HepG2 (cell line): ENCODE measurements at regions not wholly inside any gene's neighbourhood (a gene's known extent, or its start where the extent isn't known, plus 50 kb on each side); places are given as distances from the start of the nearest gene placed in this dataset.
A peak's percentile ranks its signal among the peaks of the same experiment; 100 is the strongest.

Source experiments
- BCL6 ChIP-seq: IDR thresholded peaks from 2 replicates; pipeline ENCODE4 v1.6.1; 2016; ENCODE audit warnings: missing genetic modification reagents, missing compliant biosample characterization
- CHCHD3 ChIP-seq: sonication (generic); formaldehyde crosslinking; IDR thresholded peaks from 2 replicates; pipeline ENCODE4 v1.8.0; 2022; ENCODE audit warnings: mild to moderate bottlenecking, missing genetic modification reagents, moderate library complexity
- DMAP1 ChIP-seq: IDR thresholded peaks from 2 replicates; pipeline ENCODE4 v1.6.1; 2016
- EP300 ChIP-seq, 3 experiments: sonication (generic) in 1 of 3; formaldehyde crosslinking in 1 of 3; IDR thresholded peaks; 2 replicates each; pipeline versions ENCODE4 v1.5.1 to v1.6.1; 2011 to 2020; ENCODE audit warnings: low read depth in 2 of 3, low read length in 2 of 3, borderline replicate concordance in 1 of 3, improper control_type of control experiment in 1 of 3, mild to moderate bottlenecking in 1 of 3, missing genetic modification reagents in 1 of 3, moderate library complexity in 1 of 3
- ERF ChIP-seq: IDR thresholded peaks from 2 replicates; pipeline ENCODE4 v1.6.1; 2018; ENCODE audit warnings: missing biosample characterization, missing genetic modification reagents
- ETV5 ChIP-seq: IDR thresholded peaks from 2 replicates; pipeline ENCODE4 v1.6.1; 2018; ENCODE audit warnings: missing biosample characterization, missing genetic modification reagents, inconsistent platforms, borderline replicate concordance
- HNRNPUL1 ChIP-seq: fragments of 200-400 bp; formaldehyde crosslinking; IDR thresholded peaks from 2 replicates; pipeline ENCODE4 v1.6.1; 2017; ENCODE audit warnings: low read depth, mild to moderate bottlenecking, low read length, moderate library complexity
- HOXA9 ChIP-seq: sonication (generic); formaldehyde crosslinking; IDR thresholded peaks from 2 replicates; pipeline ENCODE4 v1.8.1; 2022; ENCODE audit warnings: missing genetic modification reagents, mild to moderate bottlenecking, moderate library complexity, borderline replicate concordance
- KDM1A ChIP-seq: IDR thresholded peaks from 2 replicates; pipeline ENCODE4 v1.6.1; 2016; ENCODE audit warnings: missing compliant biosample characterization
- KLF9 ChIP-seq: IDR thresholded peaks from 2 replicates; pipeline ENCODE4 v1.6.1; 2016; ENCODE audit warnings: low read depth
- MYNN ChIP-seq: sonication (generic); formaldehyde crosslinking; IDR thresholded peaks from 2 replicates; pipeline ENCODE4 v1.4.0; 2020; ENCODE audit warnings: mild to moderate bottlenecking, low read depth, missing genetic modification reagents
- RFXANK ChIP-seq: IDR thresholded peaks from 2 replicates; pipeline ENCODE4 v1.6.1; 2016
- SAP130 ChIP-seq: IDR thresholded peaks from 2 replicates; pipeline ENCODE4 v1.6.1; 2016; ENCODE audit warnings: low read depth
- SETDB1 ChIP-seq: sonication (generic); formaldehyde crosslinking; IDR thresholded peaks from 2 replicates; pipeline ENCODE4 v1.5.1; 2020; ENCODE audit warnings: missing genetic modification reagents, mild to moderate bottlenecking, borderline replicate concordance
- SP2 ChIP-seq: sonication (generic); formaldehyde crosslinking; IDR thresholded peaks from 2 replicates; pipeline ENCODE4 v1.5.1; 2020; ENCODE audit warnings: mild to moderate bottlenecking, missing genetic modification reagents
- SRF ChIP-seq: IDR thresholded peaks from 2 replicates; pipeline ENCODE4 v1.6.1; 2011; ENCODE audit warnings: mild to moderate bottlenecking, low read depth, low read length, moderate library complexity
- TCF7 ChIP-seq: sonication (generic); IDR thresholded peaks from 2 replicates; pipeline ENCODE4 v1.6.1; 2016; ENCODE audit warnings: antibody characterized with exemption, low read depth
- YEATS2 ChIP-seq: sonication (generic); formaldehyde crosslinking; IDR thresholded peaks from 2 replicates; pipeline ENCODE4 v1.4.0; 2020; ENCODE audit warnings: missing genetic modification reagents, borderline replicate concordance
- ZNF232 ChIP-seq: sonication (generic); formaldehyde crosslinking; IDR thresholded peaks from 2 replicates; pipeline ENCODE4 v1.4.0; 2020; ENCODE audit warnings: missing genetic modification reagents, borderline replicate concordance
- ZNF256 ChIP-seq: sonication (generic); formaldehyde crosslinking; conservative IDR thresholded peaks from 2 replicates; pipeline ENCODE4 v1.4.0; 2020; ENCODE audit warnings: missing genetic modification reagents
- ZNF263 ChIP-seq: sonication (generic); formaldehyde crosslinking; IDR thresholded peaks from 2 replicates; pipeline ENCODE4 v1.4.0; 2020; ENCODE audit warnings: missing genetic modification reagents
- ZNF496 ChIP-seq: sonication (generic); formaldehyde crosslinking; IDR thresholded peaks from 2 replicates; pipeline ENCODE4 v1.8.1; 2023; ENCODE audit warnings: mild to moderate bottlenecking, moderate library complexity, missing genetic modification reagents; ENCODE audit not compliant: insufficient replicate concordance
- TF ChIP-seq, protein P1 (sequence below), 2 experiments: sonication (generic) in 1 of 2; formaldehyde crosslinking in 1 of 2; IDR thresholded peaks; 2 replicates each; pipeline versions ENCODE4 v1.4.0 to v1.6.1; 2018 to 2020; ENCODE audit warnings: missing genetic modification reagents in 2 of 2, borderline replicate concordance in 1 of 2, low read depth in 1 of 2, mild to moderate bottlenecking in 1 of 2, missing biosample characterization in 1 of 2
- TF ChIP-seq, protein P2 (sequence below): sonication (generic); formaldehyde crosslinking; IDR thresholded peaks from 2 replicates; pipeline ENCODE4 v1.8.0; 2022; ENCODE audit warnings: missing genetic modification reagents, mild to moderate bottlenecking, inconsistent platforms, borderline replicate concordance
- TF ChIP-seq, protein P3 (sequence below): sonication (generic); formaldehyde crosslinking; IDR thresholded peaks from 2 replicates; pipeline ENCODE4 v1.8.1; 2023; ENCODE audit warnings: missing genetic modification reagents, mild to moderate bottlenecking, borderline replicate concordance
- TF ChIP-seq, protein P4 (sequence below): sonication (generic); formaldehyde crosslinking; IDR thresholded peaks from 2 replicates; pipeline ENCODE4 v1.8.0; 2023; ENCODE audit warnings: mild to moderate bottlenecking, missing genetic modification reagents
- TF ChIP-seq, protein P5 (sequence below): sonication (generic); formaldehyde crosslinking; conservative IDR thresholded peaks from 2 replicates; pipeline ENCODE4 v1.8.0; 2022; ENCODE audit warnings: low read depth, missing genetic modification reagents

DNA sequence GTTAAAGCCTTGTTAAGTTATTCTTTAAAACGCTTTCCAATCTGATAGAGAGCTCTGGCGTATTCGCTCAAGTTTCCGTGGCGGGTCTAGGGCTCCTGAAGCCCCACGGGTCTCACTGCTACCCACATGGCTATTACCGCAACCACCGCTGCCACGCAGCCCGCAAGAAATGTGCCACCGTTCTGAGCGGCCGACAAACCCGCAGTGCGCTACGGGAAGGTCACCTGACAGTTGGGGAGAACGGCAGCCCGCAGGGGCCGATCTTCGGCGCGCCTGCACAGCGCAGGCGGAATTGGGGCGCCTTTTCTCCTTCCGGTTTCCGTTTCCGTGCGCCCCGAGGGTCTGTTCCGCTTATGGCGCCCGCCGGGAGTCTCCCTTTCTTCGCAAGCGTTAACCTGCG, 76.6 kb upstream of the SNRPN start (continued):
- TF ChIP-seq, protein P1, sequence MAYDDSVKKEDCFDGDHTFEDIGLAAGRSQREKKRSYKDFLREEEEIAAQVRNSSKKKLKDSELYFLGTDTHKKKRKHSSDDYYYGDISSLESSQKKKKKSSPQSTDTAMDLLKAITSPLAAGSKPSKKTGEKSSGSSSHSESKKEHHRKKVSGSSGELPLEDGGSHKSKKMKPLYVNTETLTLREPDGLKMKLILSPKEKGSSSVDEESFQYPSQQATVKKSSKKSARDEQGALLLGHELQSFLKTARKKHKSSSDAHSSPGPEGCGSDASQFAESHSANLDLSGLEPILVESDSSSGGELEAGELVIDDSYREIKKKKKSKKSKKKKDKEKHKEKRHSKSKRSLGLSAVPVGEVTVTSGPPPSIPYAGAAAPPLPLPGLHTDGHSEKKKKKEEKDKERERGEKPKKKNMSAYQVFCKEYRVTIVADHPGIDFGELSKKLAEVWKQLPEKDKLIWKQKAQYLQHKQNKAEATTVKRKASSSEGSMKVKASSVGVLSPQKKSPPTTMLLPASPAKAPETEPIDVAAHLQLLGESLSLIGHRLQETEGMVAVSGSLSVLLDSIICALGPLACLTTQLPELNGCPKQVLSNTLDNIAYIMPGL (CRISPR knock-in tag; IDR thresholded peaks at IDR 0.05; ENCODE audit: borderline replicate concordance in 1 of 2, low read depth in 1 of 2) = peak in 1 of 2 experiments; percentile 67; a peak in 1 of 4 replicates
- peak; percentile 76 for TF ChIP-seq DMAP1 (CRISPR knock-in tag)
- TF ChIP-seq YEATS2 (CRISPR knock-in tag) = peak; percentile 89
- TF ChIP-seq, protein P2, sequence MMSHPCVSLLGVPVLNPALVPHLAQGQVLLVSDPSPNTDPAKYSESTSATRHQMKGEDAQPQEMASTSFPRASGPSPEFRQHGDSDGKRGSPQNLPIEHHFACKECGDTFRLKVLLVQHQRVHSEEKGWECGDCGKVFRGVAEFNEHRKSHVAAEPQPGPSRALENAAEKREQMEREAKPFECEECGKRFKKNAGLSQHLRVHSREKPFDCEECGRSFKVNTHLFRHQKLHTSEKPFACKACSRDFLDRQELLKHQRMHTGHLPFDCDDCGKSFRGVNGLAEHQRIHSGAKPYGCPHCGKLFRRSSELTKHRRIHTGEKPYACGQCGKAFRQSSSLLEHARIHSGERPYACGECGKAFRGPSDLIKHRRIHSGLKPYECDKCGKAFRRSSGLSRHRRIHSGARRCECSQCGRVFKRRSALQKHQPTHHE (CRISPR knock-in tag) = no peak
- TF ChIP-seq, protein P3, sequence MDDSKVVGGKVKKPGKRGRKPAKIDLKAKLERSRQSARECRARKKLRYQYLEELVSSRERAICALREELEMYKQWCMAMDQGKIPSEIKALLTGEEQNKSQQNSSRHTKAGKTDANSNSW (CRISPR knock-in tag) = 0 out of 2 replicates have a peak, but pooled peaks have one; percentile 66
- TF ChIP-seq TCF7 = no peak
- no peak for TF ChIP-seq ZNF232
- TF ChIP-seq ETV5 = peak; percentile 85
- TF ChIP-seq SRF = no peak
- peak; percentile 75 for TF ChIP-seq ERF (CRISPR knock-in tag)
- TF ChIP-seq, protein P4, sequence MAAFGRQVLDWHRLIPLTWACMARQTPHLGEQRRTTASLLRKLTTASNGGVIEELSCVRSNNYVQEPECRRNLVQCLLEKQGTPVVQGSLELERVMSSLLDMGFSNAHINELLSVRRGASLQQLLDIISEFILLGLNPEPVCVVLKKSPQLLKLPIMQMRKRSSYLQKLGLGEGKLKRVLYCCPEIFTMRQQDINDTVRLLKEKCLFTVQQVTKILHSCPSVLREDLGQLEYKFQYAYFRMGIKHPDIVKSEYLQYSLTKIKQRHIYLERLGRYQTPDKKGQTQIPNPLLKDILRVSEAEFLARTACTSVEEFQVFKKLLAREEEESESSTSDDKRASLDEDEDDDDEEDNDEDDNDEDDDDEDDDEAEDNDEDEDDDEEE (CRISPR knock-in tag) = no peak
- no peak for TF ChIP-seq ZNF496 (CRISPR knock-in tag)
- TF ChIP-seq SETDB1 (CRISPR knock-in tag) = no peak
- TF ChIP-seq, protein P5, sequence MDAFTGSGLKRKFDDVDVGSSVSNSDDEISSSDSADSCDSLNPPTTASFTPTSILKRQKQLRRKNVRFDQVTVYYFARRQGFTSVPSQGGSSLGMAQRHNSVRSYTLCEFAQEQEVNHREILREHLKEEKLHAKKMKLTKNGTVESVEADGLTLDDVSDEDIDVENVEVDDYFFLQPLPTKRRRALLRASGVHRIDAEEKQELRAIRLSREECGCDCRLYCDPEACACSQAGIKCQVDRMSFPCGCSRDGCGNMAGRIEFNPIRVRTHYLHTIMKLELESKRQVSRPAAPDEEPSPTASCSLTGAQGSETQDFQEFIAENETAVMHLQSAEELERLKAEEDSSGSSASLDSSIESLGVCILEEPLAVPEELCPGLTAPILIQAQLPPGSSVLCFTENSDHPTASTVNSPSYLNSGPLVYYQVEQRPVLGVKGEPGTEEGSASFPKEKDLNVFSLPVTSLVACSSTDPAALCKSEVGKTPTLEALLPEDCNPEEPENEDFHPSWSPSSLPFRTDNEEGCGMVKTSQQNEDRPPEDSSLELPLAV = no peak
- no peak for TF ChIP-seq RFXANK (CRISPR knock-in tag)
- TF ChIP-seq MYNN = no peak
- TF ChIP-seq SP2 (CRISPR knock-in tag) = no peak
- TF ChIP-seq ZNF263 = no peak
- no peak for TF ChIP-seq HNRNPUL1
- TF ChIP-seq EP300 (IDR thresholded peaks at IDR 0.05; ENCODE audit: low read depth in 2 of 2, low read length in 2 of 2) = peak in 1 of 2 experiments; percentile 21; a peak in 1 of 4 replicates
- no peak for TF ChIP-seq EP300 (CRISPR knock-in tag; IDR thresholded peaks at IDR 0.05; ENCODE audit: borderline replicate concordance)
- no peak for TF ChIP-seq KLF9
- no peak for TF ChIP-seq KDM1A (CRISPR knock-in tag)
- peak; percentile 52 for TF ChIP-seq BCL6 (CRISPR knock-in tag)
- TF ChIP-seq ZNF256 = no peak
- TF ChIP-seq HOXA9 (CRISPR knock-in tag) = no peak
- TF ChIP-seq SAP130 (CRISPR knock-in tag) = peak; percentile 80
- TF ChIP-seq CHCHD3 (CRISPR knock-in tag) = no peak
